Ovary (tissue), 3 donors: ENCODE measurements at regions not wholly inside any gene's neighbourhood (a gene's known extent, or its start where the extent isn't known, plus 50 kb on each side); places are given as distances from the start of the nearest gene placed in this dataset.

Source experiments
- POLR2A ChIP-seq: fragments of 450-650 bp; IDR thresholded peaks from one replicate; pipeline ENCODE4 v1.6.1; 2017; ENCODE audit warnings: antibody characterized with exemption, mild to moderate bottlenecking, moderate library complexity
- TF ChIP-seq, protein P1 (sequence below), 3 donors: fragments of 450-650 bp in 2 of 3; fragments of 200-600 bp in 1 of 3; IDR thresholded peaks; one replicate each; pipeline versions ENCODE4 v1.5.1 to v1.8.0; 2016 to 2022; ENCODE audit warnings: antibody characterized with exemption in 3 of 3, mild to moderate bottlenecking in 1 of 3
- donor health status: DM: no; HTN: no; CAD: no.

DNA sequence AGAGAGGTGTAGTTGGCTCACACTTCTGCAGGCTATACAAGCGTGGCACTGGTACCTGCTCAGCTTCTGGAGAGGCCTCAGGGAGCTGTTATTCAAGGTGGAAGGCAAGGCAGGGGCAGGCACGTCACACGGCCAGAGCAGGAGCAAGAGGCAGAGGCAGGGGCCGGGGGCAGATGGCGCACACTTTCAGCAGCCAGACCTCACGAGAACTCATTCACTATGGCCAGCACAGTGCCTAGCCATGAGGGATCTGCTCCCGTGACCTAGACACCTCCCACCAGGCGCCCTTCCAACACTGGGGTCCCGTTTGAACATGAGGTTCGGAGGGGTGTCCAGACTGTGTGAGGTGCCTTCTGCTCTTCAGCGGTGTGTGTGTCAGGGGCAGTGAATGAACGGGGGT, 71.0 kb upstream of the FCN1 start:
- TF ChIP-seq, protein P1, sequence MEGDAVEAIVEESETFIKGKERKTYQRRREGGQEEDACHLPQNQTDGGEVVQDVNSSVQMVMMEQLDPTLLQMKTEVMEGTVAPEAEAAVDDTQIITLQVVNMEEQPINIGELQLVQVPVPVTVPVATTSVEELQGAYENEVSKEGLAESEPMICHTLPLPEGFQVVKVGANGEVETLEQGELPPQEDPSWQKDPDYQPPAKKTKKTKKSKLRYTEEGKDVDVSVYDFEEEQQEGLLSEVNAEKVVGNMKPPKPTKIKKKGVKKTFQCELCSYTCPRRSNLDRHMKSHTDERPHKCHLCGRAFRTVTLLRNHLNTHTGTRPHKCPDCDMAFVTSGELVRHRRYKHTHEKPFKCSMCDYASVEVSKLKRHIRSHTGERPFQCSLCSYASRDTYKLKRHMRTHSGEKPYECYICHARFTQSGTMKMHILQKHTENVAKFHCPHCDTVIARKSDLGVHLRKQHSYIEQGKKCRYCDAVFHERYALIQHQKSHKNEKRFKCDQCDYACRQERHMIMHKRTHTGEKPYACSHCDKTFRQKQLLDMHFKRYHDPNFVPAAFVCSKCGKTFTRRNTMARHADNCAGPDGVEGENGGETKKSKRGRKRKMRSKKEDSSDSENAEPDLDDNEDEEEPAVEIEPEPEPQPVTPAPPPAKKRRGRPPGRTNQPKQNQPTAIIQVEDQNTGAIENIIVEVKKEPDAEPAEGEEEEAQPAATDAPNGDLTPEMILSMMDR (IDR thresholded peaks at IDR 0.05): no peak
- TF ChIP-seq POLR2A: no peak
